Left ventricle myocardium inferior (tissue), 1 donor: ENCODE measurements at regions not wholly inside any gene's neighbourhood (a gene's known extent, or its start where the extent isn't known, plus 50 kb on each side); places are given as distances from the start of the nearest gene placed in this dataset.
A peak's percentile ranks its signal among the peaks of the same experiment; 100 is the strongest.

Experiments used
- DNase-seq: peaks from one replicate; pipeline ENCODE4 v3.0.0-alpha.2; 2020
- H3K27ac ChIP-seq: fragments of 200-600 bp; replicated peaks from 2 replicates; pipeline ENCODE4 v1.8.0; 2021
- H3K27me3 ChIP-seq: fragments of 200-600 bp; 2 replicates; pipeline ENCODE4 v1.8.0; 2021; ENCODE audit warnings: low read depth
- H3K36me3 ChIP-seq: fragments of 200-600 bp; 2 replicates; pipeline ENCODE4 v1.8.0; 2021
- H3K4me1 ChIP-seq: fragments of 200-600 bp; 2 replicates; pipeline ENCODE4 v1.8.0; 2021
- H3K4me3 ChIP-seq: fragments of 200-600 bp; 2 replicates; pipeline ENCODE4 v1.8.0; 2021; ENCODE audit warnings: mild to moderate bottlenecking, moderate library complexity
- H3K9me3 ChIP-seq: fragments of 200-600 bp; replicated peaks from 2 replicates; pipeline ENCODE4 v1.8.0; 2021
- intact Hi-C: fragments of 100-400 bp; cut with micrococcal nuclease; formaldehyde crosslinking; loops from one replicate; pipeline ENCODE4 v1.11.0; 2022
- TF ChIP-seq, protein P1 (sequence below): fragments of 200-600 bp; IDR thresholded peaks from 2 replicates; pipeline ENCODE4 v1.8.0; 2021; ENCODE audit warnings: antibody characterized with exemption, mild to moderate bottlenecking, borderline replicate concordance
- donor health status: DM: no; HTN: yes; CAD: no; lungs with severe emphysema.

DNA sequence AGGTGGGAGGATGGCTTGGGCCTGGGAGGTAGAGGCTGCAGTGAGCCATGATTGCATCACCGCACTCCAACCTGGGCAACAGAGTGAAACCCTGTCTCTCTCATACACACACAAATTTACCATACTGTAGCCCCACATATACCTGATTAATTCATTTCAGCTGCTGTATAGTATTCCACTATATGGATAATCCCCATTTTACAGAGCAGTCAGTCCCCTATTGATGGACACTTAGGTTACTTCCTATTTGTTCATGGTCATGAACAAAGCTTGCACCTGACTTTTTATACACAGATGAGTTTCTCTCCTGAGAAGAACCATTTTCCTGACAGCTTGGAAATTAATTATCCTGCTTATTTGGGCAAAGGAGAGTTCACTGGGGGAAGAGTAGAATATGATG is 59.2 kb downstream of the EMX2 start:
- intact Hi-C loops = no loop called here
- H3K4me1 ChIP-seq = no peaks in the 10 kb centered on the region
- peaks cover 62% of the 10 kb centered on the region for H3K27me3 ChIP-seq
- no peak overlapping the region for H3K27ac ChIP-seq
- H3K36me3 ChIP-seq = no peaks in the 10 kb centered on the region
- H3K4me3 ChIP-seq = no peak overlapping the region
- DNase-seq = no peak
- no peaks in the 10 kb centered on the region for H3K9me3 ChIP-seq
- TF ChIP-seq, protein P1, sequence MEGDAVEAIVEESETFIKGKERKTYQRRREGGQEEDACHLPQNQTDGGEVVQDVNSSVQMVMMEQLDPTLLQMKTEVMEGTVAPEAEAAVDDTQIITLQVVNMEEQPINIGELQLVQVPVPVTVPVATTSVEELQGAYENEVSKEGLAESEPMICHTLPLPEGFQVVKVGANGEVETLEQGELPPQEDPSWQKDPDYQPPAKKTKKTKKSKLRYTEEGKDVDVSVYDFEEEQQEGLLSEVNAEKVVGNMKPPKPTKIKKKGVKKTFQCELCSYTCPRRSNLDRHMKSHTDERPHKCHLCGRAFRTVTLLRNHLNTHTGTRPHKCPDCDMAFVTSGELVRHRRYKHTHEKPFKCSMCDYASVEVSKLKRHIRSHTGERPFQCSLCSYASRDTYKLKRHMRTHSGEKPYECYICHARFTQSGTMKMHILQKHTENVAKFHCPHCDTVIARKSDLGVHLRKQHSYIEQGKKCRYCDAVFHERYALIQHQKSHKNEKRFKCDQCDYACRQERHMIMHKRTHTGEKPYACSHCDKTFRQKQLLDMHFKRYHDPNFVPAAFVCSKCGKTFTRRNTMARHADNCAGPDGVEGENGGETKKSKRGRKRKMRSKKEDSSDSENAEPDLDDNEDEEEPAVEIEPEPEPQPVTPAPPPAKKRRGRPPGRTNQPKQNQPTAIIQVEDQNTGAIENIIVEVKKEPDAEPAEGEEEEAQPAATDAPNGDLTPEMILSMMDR = no peak

DNA sequence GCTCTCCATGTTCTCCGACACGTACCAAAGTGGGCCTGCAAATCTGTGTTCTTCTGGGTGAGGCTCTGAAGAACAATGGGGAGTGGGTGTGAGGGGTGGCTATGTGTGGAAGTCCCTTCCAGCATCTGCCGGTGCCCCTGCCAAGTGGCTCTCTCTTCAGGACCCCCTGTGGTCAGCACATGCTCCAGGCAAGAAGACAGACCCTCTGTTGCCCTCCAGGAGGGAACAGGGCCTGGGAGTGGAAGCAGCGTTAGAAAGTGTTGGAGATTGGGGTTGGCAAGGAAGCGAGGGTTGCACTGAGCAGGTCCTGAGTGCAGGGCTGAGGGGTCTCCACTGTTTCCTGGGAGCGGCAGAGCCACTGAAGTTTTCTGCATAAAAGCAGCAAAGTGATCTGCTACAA is 60.5 kb downstream of the EMX2 start:
- intact Hi-C loops = no loop called here

DNA sequence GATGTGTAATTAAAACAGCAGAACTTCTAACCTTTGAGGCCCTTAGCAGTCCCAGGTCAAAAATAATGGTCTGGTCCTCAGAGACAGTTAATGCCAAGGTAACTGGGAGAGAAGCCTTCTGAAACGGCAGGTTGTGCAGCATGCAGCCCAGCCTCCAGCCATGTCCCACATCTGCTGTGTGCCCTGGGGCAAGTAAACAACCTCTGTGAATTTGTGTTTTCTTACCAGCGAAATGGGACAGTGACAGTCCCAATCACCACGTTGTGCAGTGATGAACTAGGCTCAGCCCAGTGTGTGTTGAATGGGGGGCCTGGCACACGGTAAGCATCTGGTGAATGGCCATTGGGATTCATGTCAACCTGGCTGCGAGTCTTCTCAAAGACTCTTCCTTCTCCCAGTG is 61.2 kb downstream of the EMX2 start:
- no peak for DNase-seq
- no peak overlapping the region for H3K4me3 ChIP-seq

More for the DNA sequence above, 60.5 kb downstream of the EMX2 start:
- no peak for DNase-seq
- Histone ChIP-seq H3K36me3 (no peaks in the 10 kb centered on the region), H3K27ac (no peak overlapping the region), H3K9me3 (no peaks in the 10 kb centered on the region), H3K4me3 (no peak overlapping the region), H3K4me1 (no peaks in the 10 kb centered on the region), H3K27me3 (peaks cover 57% of the 10 kb centered on the region)
- TF ChIP-seq, protein P1 = no peak

DNA sequence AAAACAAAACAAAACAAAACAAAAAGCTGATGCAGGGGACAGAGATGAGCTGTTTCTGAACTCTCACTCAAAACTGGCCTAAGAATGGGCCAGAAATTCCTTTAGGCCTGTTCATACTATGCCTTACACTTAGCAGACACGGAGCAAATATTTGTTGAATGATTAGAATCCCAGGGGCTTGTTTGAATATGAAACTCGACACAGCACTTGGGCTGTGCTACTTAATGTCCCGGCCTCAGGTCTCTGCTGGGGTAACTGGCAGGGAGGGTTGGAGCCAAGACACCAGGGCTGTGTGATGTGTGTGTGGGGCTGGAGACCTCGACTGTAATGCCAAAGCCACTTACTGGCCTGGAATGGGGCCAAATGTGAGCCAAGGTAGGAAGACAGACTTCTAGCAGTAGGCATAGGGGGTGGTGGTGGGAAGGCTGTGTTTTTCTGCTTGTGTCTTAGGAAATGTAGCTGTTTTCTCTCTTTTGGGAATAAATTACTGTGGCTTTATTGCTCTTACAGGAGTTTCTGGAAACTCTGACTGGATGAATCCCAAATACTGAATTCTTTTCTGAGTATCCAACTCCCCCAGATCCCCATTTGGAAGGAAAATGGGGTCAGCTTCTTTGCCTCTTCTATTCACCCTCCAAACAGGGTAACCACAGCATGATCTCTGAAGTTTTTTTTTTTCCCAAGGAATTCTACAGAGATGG is 66.7 kb downstream of the EMX2 start:
- Histone ChIP-seq H3K9me3 (no peaks in the 10 kb centered on the region), H3K27ac (peak overlapping the region; percentile 51), H3K4me1 (peaks cover 3% of the 10 kb centered on the region), H3K4me3 (no peak overlapping the region), H3K27me3 (peaks cover 80% of the 10 kb centered on the region), H3K36me3 (no peaks in the 10 kb centered on the region)
- intact Hi-C loops = no loop called here
- DNase-seq = peak; percentile 21
- TF ChIP-seq, protein P1 = no peak

More for the DNA sequence above, 61.2 kb downstream of the EMX2 start:
- TF ChIP-seq, protein P1 = no peak
- no peaks in the 10 kb centered on the region for H3K36me3 ChIP-seq
- H3K27ac ChIP-seq = no peak overlapping the region
- no peaks in the 10 kb centered on the region for H3K4me1 ChIP-seq
- peaks cover 60% of the 10 kb centered on the region for H3K27me3 ChIP-seq
- H3K9me3 ChIP-seq = no peaks in the 10 kb centered on the region
- intact Hi-C loops = no loop called here

DNA sequence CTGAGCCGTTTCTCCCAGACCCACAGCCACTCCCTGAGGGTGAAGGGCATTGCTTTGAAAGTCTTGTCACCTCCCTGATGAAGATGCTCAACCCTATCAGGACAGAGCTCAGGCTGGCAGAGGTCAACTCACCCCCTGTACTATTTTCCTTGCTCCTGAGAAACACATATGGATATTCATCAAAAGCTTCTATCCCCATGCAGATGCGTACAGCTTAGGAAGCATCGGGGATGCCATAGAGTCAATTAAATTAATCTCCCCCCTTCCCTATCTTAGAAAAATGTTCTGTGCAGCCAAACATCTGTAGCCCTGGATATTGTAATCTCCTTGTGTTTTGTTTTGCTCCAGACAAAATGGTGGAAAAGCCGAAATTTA is 67.2 kb downstream of the EMX2 start:
- intact Hi-C loops = no loop called here
- TF ChIP-seq, protein P1 = no peak
- peaks cover 3% of the 10 kb centered on the region for H3K4me1 ChIP-seq
- H3K27ac ChIP-seq = peak overlapping the region; percentile 51
- no peaks in the 10 kb centered on the region for H3K36me3 ChIP-seq
- peaks cover 80% of the 10 kb centered on the region for H3K27me3 ChIP-seq
- DNase-seq = no peak
- no peaks in the 10 kb centered on the region for H3K9me3 ChIP-seq
- no peak overlapping the region for H3K4me3 ChIP-seq
